Adrenal gland (tissue), 9 donors: ENCODE measurements at regions not wholly inside any gene's neighbourhood (a gene's known extent, or its start where the extent isn't known, plus 50 kb on each side); places are given as distances from the start of the nearest gene placed in this dataset.

Experiments
- DNase-seq, 7 donors: peaks; one replicate each; pipeline ENCODE4 v3.0.0-alpha.2; 2019 to 2020
- H3K27ac ChIP-seq, 5 donors: fragments of 200-600 bp; sonication (generic) in 4 of 5; 1 replicate in 3 of 5; 2 replicates in 2 of 5; pipeline versions ENCODE4 v1.5.1 to v1.8.0; 2016 to 2020; ENCODE audit warnings: mild to moderate bottlenecking in 1 of 5
- H3K27me3 ChIP-seq: fragments of 200-600 bp; 2 replicates; pipeline ENCODE4 v1.8.0; 2021
- H3K36me3 ChIP-seq, 2 donors: fragments of 200-600 bp; replicated peaks in 1 of 2; 1 replicate in 1 of 2; 2 replicates in 1 of 2; pipeline versions ENCODE4 v1.5.1 to v1.8.0; 2018 to 2022
- H3K4me1 ChIP-seq, 2 donors: fragments of 200-600 bp; replicated peaks in 1 of 2; 1 replicate in 1 of 2; 2 replicates in 1 of 2; pipeline versions ENCODE4 v1.5.1 to v1.8.0; 2018 to 2021
- H3K4me3 ChIP-seq, 4 donors: fragments of 200-600 bp; sonication (generic) in 3 of 4; one replicate each; pipeline ENCODE4 v1.5.1; 2016 to 2018
- H3K9me3 ChIP-seq, 3 donors: fragments of 200-600 bp; sonication (generic) in 1 of 3; replicated peaks in 1 of 3; 1 replicate in 2 of 3; 2 replicates in 1 of 3; pipeline versions ENCODE4 v1.5.1 to v1.8.0; 2016 to 2021
- POLR2A ChIP-seq, 2 donors: fragments of 450-650 bp; IDR thresholded peaks; one replicate each; pipeline ENCODE4 v1.6.1; 2017; ENCODE audit warnings: antibody characterized with exemption in 2 of 2, mild to moderate bottlenecking in 2 of 2, moderate library complexity in 1 of 2
- WGBS, 4 donors: extraction: QIAGEN DNeasy Blood & Tissue Kit in 2 of 4; methylation state at CpG; one replicate each; pipeline versions ENCODE4 v1.1.5 to v1.1.7; 2013 to 2017; 5-methylcytosine and 5-hydroxymethylcytosine counted together
- intact Hi-C, 2 donors: fragments of 100-400 bp; cut with DNase I; formaldehyde crosslinking; loops; one replicate each; pipeline versions ENCODE4 v1.14.1 to v1.15.0; 2022 to 2023
- TF ChIP-seq, protein P1 (sequence below), 6 experiments: fragments of 450-650 bp in 4 of 6; fragments of 200-600 bp in 2 of 6; sonication (generic) in 1 of 6; IDR thresholded peaks; 1 replicate in 5 of 6; 2 replicates in 1 of 6; pipeline versions ENCODE4 v1.5.1 to v1.8.0; 2016 to 2021; ENCODE audit warnings: antibody characterized with exemption in 6 of 6, mild to moderate bottlenecking in 2 of 6, moderate library complexity in 1 of 6
- donor health status: healthy with polysubstance abuse.
- donor health status: Bipolar disorder and iron deficiency.
- donor health status: DM: yes; HTN: yes; CAD: no.
- donor health status: DM: no; HTN: no; CAD: no.
- donor health status: DM: no; HTN: no; CAD: no.

- whole genome bisulfite sequencing, 4 donors = 41 to 71% (median 53%) methylated on average over 1 of the region's 1 CpG
- Histone ChIP-seq H3K4me1 (no peaks in the 10 kb centered on the region), H3K4me3 (no peak overlapping the region), H3K36me3 (no peaks in the 10 kb centered on the region), H3K27me3 (no peaks in the 10 kb centered on the region), H3K9me3 (no peaks in the 10 kb centered on the region), H3K27ac (no peak overlapping the region)
- DNase-seq = no peak
- intact Hi-C loops = no loop called here
- TF ChIP-seq, protein P1, sequence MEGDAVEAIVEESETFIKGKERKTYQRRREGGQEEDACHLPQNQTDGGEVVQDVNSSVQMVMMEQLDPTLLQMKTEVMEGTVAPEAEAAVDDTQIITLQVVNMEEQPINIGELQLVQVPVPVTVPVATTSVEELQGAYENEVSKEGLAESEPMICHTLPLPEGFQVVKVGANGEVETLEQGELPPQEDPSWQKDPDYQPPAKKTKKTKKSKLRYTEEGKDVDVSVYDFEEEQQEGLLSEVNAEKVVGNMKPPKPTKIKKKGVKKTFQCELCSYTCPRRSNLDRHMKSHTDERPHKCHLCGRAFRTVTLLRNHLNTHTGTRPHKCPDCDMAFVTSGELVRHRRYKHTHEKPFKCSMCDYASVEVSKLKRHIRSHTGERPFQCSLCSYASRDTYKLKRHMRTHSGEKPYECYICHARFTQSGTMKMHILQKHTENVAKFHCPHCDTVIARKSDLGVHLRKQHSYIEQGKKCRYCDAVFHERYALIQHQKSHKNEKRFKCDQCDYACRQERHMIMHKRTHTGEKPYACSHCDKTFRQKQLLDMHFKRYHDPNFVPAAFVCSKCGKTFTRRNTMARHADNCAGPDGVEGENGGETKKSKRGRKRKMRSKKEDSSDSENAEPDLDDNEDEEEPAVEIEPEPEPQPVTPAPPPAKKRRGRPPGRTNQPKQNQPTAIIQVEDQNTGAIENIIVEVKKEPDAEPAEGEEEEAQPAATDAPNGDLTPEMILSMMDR (IDR thresholded peaks at IDR 0.05) = no peak
- no peak for TF ChIP-seq POLR2A (IDR thresholded peaks at IDR 0.05)
Measured at GRCh38 chr1:95548211-95548610, 314.2 kb downstream of the RWDD3 start.

- Histone ChIP-seq H3K4me1 (no peaks in the 10 kb centered on the region), H3K4me3 (no peak overlapping the region), H3K27me3 (no peaks in the 10 kb centered on the region), H3K36me3 (no peaks in the 10 kb centered on the region), H3K27ac (no peak overlapping the region), H3K9me3 (no peaks in the 10 kb centered on the region)
- DNase-seq = no peak
- intact Hi-C loops = no loop called here
- TF ChIP-seq, protein P1 (IDR thresholded peaks at IDR 0.05) = no peak
- no peak for TF ChIP-seq POLR2A (IDR thresholded peaks at IDR 0.05)
Measured at GRCh38 chr1:95551201-95551600, 317.2 kb downstream of the RWDD3 start.

- Histone ChIP-seq H3K4me1 (no peaks in the 10 kb centered on the region), H3K27me3 (no peaks in the 10 kb centered on the region), H3K36me3 (no peaks in the 10 kb centered on the region), H3K9me3 (no peaks in the 10 kb centered on the region), H3K4me3 (no peak overlapping the region), H3K27ac (no peak overlapping the region)
- DNase-seq = no peak
- TF ChIP-seq, protein P1 (IDR thresholded peaks at IDR 0.05) = no peak
- TF ChIP-seq POLR2A (IDR thresholded peaks at IDR 0.05) = no peak
- intact Hi-C loops = no loop called here
- 69 to 84% (median 81%) methylated on average over 5 of the region's 5 CpGs for WGBS, 4 donors
Measured at GRCh38 chr1:95553595-95553994, 319.6 kb downstream of the RWDD3 start.

- WGBS, 4 donors = 65 to 85% (median 78%) methylated on average over 2 of the region's 2 CpGs
- Histone ChIP-seq H3K4me3 (no peak overlapping the region), H3K4me1 (no peaks in the 10 kb centered on the region), H3K36me3 (no peaks in the 10 kb centered on the region), H3K27me3 (no peaks in the 10 kb centered on the region), H3K9me3 (no peaks in the 10 kb centered on the region), H3K27ac (no peak overlapping the region)
- TF ChIP-seq POLR2A (IDR thresholded peaks at IDR 0.05) = no peak
- TF ChIP-seq, protein P1 (IDR thresholded peaks at IDR 0.05) = no peak
- intact Hi-C loops = no loop called here
- no peak for DNase-seq
Measured at GRCh38 chr1:95554408-95554807, 320.4 kb downstream of the RWDD3 start.
